Activated CD4-positive, alpha-beta T cell treated with anti-CD3 and anti-CD28 coated beads, Interleukin-2, Interleukin-6, amounts not matched to agents 100 ng/mL and 50 ng/mL, durations not matched to agents 16 hours and 8 hours (primary cell): ENCODE measurements at regions not wholly inside any gene's neighbourhood (a gene's known extent, or its start where the extent isn't known, plus 50 kb on each side); places are given as distances from the start of the nearest gene placed in this dataset.
"Not testable (repeated sequence)": the region's sequence is repeated elsewhere in the genome, so short reads cannot be mapped to it uniquely, and the experiment has no call there.

Experiments used
- DNase-seq: peaks from one replicate; pipeline ENCODE4 v3.0.0-alpha.2; 2020

GRCh38 chr5:84450617-84451414 is 66.1 kb upstream of the EDIL3 start:
- no peak for DNase-seq

DNA sequence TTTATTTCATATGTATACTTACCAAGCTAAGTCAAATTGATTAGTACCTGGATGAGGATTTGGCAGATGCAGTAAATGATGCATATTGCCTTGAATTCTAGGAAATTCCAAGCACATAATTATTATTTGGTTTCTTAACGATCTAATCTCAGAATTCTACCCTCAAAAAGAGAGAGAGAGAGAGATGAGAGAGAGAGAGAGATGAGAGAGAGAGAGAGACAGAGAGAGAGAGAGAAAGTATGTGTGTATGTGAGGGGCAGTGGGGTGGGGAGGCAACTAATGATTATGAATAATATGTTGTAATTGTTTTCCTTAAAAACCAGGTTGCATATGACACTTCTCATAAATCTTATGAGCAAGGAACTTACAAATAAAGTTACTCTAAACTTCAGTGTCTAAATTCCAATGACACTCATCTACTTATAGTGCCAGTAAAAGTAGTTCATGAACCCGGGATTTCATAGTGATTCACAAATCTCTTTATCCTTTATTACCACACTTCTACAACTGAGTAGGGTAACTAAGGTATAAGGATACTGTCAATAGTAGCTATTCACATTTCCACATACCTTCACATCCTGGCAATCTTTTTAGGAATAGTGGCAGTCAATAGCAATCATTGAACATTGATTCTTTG is 60.5 kb upstream of the EDIL3 start:
- DNase-seq, result no peak

- DNase-seq, result no peak
Measured at GRCh38 chr5:84438456-84438855, 53.8 kb upstream of the EDIL3 start.

GRCh38 chr5:84437673-84438315 is 53.1 kb upstream of the EDIL3 start:
- DNase-seq, result no peak

GRCh38 chr5:84436866-84437265 is 52.2 kb upstream of the EDIL3 start:
- no peak for DNase-seq

GRCh38 chr5:84435861-84436346 is 51.2 kb upstream of the EDIL3 start:
- DNase-seq, result not testable (repeated sequence)
